HFF-Myc (cell line): ENCODE measurements at regions not wholly inside any gene's neighbourhood (a gene's known extent, or its start where the extent isn't known, plus 50 kb on each side); places are given as distances from the start of the nearest gene placed in this dataset.

Experiments used
- DNase-seq: peaks from one replicate; pipeline ENCODE4 v3.0.0-alpha.2; 2011; ENCODE audit warnings: low read depth; ENCODE audit errors: extremely low read depth
- H3K4me3 ChIP-seq: replicated peaks from 2 replicates; pipeline ENCODE4 v1.5.1; 2011; ENCODE audit warnings: low read depth, mild to moderate bottlenecking, control low read depth, low read length
- TF ChIP-seq, protein P1 (sequence below): IDR thresholded peaks from 2 replicates; pipeline ENCODE4 v1.5.1; 2012; ENCODE audit warnings: mild to moderate bottlenecking, low read depth, low read length, control low read depth; ENCODE audit errors: missing control alignments

DNA sequence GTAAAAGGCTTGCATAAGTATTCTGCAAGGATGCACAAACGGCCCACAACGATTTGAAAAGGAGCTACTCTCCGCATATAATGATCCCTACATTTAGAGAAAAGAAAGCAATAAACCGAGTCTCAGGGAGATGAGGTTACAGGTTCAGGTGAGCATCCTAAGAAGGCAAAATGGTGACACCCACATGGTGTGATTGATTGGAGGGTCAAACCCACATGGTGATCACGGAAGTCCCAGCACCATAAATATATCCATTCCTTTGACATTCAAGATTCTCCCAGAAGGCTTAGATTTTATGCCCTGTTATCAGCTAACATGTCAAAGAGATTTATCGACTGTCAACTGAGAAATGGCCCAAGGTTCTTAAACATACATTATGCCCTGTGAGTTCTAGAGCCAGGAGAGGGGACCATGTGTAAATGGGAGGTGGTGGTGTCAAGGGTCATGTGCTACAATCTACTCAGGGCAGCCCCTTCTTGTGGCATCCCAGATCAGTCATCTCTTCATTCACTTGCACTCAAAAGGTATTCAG, 282.2 kb downstream of the EMP1 start:
- TF ChIP-seq, protein P1, sequence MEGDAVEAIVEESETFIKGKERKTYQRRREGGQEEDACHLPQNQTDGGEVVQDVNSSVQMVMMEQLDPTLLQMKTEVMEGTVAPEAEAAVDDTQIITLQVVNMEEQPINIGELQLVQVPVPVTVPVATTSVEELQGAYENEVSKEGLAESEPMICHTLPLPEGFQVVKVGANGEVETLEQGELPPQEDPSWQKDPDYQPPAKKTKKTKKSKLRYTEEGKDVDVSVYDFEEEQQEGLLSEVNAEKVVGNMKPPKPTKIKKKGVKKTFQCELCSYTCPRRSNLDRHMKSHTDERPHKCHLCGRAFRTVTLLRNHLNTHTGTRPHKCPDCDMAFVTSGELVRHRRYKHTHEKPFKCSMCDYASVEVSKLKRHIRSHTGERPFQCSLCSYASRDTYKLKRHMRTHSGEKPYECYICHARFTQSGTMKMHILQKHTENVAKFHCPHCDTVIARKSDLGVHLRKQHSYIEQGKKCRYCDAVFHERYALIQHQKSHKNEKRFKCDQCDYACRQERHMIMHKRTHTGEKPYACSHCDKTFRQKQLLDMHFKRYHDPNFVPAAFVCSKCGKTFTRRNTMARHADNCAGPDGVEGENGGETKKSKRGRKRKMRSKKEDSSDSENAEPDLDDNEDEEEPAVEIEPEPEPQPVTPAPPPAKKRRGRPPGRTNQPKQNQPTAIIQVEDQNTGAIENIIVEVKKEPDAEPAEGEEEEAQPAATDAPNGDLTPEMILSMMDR, result no peak
- no peak overlapping the region for H3K4me3 ChIP-seq
- DNase-seq, result no peak

GRCh38 chr12:13474381-13474780, 277.9 kb downstream of the EMP1 start:
- H3K4me3 ChIP-seq, result no peak overlapping the region
- DNase-seq, result no peak
- TF ChIP-seq, protein P1, result no peak

DNA sequence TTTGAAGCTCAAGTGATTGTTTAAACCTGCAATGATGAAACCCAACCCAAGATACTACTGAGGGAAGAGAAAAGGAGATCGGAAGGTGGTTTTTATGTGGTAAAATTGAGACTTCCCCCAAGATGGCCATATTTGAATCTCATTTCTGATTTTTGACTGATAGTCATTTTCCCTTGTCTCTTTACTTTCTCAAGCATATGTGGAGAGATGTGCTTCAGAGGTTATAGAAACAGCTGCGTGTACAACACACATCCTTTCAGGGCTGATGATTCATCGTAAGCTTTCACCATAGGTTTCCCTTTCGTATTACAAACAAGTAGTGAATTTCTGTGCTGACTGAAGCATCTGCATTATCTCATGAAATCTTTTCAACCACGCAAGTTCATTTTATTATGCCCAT, 276.2 kb downstream of the EMP1 start:
- no peak overlapping the region for H3K4me3 ChIP-seq
- TF ChIP-seq, protein P1, result no peak
- DNase-seq, result no peak

DNA sequence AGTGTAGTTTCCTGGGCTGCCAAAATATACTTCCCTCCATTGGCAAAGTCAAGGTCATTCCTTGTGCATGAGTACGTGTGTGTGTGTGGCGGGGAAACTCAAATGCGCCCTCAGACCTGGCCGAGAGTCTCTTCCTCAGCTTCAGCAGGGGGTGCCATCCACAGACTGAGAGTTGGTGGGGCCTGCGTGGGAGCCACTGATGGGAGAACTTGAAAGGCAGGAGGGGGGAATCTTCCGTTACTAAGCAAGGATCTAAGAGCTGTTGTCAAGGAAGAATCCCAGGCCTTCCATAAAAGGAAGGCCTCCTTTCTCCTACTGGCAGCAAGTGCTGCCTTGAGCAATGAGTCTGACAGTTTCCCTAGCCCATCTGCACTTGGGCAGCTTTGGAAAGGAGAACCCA, 274.9 kb downstream of the EMP1 start:
- TF ChIP-seq, protein P1, result no peak

GRCh38 chr12:13465635-13466034, 269.1 kb downstream of the EMP1 start:
- no peak for DNase-seq
- H3K4me3 ChIP-seq, result no peak overlapping the region
- TF ChIP-seq, protein P1, result no peak

More for the DNA sequence above, 274.9 kb downstream of the EMP1 start:
- DNase-seq, result no peak
- no peak overlapping the region for H3K4me3 ChIP-seq

GRCh38 chr12:13463189-13463588, 266.7 kb downstream of the EMP1 start:
- DNase-seq, result no peak
- TF ChIP-seq, protein P1, result no peak
- H3K4me3 ChIP-seq, result no peak overlapping the region

- no peak overlapping the region for H3K4me3 ChIP-seq
- no peak for DNase-seq
- TF ChIP-seq, protein P1, result no peak
Observed at GRCh38 chr12:13462450-13462849, 265.9 kb downstream of the EMP1 start.
